ENCODE measurements at regions not wholly inside any gene's neighbourhood (a gene's known extent, or its start where the extent isn't known, plus 50 kb on each side); places are given as distances from the start of the nearest gene placed in this dataset.

DNA sequence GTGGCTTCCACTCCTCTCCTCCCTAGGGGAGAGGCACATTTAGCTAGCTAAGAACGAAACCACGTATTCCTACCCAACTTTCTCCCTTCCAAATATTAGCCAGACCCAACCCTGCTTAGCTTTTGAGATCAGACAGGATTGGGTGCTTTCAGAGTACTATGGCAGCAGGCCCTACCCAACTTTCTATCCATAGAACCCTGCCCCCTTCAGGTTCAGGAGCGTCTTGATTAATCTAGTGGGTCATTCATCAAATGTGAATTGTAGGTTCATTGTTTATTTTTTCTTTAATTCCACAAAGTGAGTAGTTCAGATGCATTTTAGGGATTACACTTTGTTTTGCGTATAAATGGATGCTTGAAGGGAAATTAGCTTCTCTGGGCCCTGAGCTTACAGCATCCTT, 188.3 kb downstream of the MIB1 start:
- TF ChIP-seq, protein P1, sequence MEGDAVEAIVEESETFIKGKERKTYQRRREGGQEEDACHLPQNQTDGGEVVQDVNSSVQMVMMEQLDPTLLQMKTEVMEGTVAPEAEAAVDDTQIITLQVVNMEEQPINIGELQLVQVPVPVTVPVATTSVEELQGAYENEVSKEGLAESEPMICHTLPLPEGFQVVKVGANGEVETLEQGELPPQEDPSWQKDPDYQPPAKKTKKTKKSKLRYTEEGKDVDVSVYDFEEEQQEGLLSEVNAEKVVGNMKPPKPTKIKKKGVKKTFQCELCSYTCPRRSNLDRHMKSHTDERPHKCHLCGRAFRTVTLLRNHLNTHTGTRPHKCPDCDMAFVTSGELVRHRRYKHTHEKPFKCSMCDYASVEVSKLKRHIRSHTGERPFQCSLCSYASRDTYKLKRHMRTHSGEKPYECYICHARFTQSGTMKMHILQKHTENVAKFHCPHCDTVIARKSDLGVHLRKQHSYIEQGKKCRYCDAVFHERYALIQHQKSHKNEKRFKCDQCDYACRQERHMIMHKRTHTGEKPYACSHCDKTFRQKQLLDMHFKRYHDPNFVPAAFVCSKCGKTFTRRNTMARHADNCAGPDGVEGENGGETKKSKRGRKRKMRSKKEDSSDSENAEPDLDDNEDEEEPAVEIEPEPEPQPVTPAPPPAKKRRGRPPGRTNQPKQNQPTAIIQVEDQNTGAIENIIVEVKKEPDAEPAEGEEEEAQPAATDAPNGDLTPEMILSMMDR (IDR thresholded peaks at IDR 0.05), result no peak
- no peak for TF ChIP-seq POLR2A (IDR thresholded peaks at IDR 0.05)
- no peaks in the 10 kb centered on the region for H3K36me3 ChIP-seq
- intact Hi-C loops (cut with DNase I), result no loop called here
- DNase-seq (no peak), ATAC-seq (no peak)
- H3K9me3 ChIP-seq, result no peaks in the 10 kb centered on the region
- H3K27me3 ChIP-seq, result no peaks in the 10 kb centered on the region
- no peak overlapping the region for H3K27ac ChIP-seq
- 52% methylated on average over 4 of the region's 4 CpGs for WGBS (ENCODE audit: insufficient coverage, low coverage, low lambda C conversion rate, missing lambda C conversion rate)
- H3K4me3 ChIP-seq, result no peak overlapping the region
- no peaks in the 10 kb centered on the region for H3K4me1 ChIP-seq

DNA sequence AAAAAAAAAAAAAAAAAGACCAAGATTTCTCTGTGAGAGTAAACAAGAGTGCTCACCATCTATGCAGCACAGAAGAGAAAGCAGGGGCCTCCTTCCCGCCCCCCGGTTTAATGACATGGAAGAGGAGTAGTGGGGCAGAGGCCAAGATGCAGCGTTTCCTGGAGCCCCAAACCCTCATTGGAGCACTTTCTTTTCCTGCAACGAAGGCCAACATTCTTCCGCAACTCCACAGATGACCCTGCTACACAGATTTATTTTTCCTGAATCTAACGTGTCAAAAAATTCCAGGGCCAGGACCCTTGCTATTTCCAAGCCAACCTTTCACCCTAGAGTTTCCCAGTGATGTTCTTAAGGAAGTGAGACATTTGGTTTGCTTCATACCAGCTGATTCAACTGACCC, 189.6 kb downstream of the MIB1 start:
- H3K4me1 ChIP-seq, result no peaks in the 10 kb centered on the region
- 82% methylated on average over 6 of the region's 6 CpGs for WGBS (ENCODE audit: insufficient coverage, low coverage, low lambda C conversion rate, missing lambda C conversion rate)
- intact Hi-C loops (cut with DNase I), result no loop called here
- no peaks in the 10 kb centered on the region for H3K36me3 ChIP-seq
- peak in 3 of 4 donors; percentile 43 to 83 (median 68) for ATAC-seq
- TF ChIP-seq POLR2A (IDR thresholded peaks at IDR 0.05), result no peak
- no peak overlapping the region for H3K27ac ChIP-seq
- H3K9me3 ChIP-seq, result no peaks in the 10 kb centered on the region
- no peak for DNase-seq
- H3K4me3 ChIP-seq, result no peak overlapping the region
- no peaks in the 10 kb centered on the region for H3K27me3 ChIP-seq

DNA sequence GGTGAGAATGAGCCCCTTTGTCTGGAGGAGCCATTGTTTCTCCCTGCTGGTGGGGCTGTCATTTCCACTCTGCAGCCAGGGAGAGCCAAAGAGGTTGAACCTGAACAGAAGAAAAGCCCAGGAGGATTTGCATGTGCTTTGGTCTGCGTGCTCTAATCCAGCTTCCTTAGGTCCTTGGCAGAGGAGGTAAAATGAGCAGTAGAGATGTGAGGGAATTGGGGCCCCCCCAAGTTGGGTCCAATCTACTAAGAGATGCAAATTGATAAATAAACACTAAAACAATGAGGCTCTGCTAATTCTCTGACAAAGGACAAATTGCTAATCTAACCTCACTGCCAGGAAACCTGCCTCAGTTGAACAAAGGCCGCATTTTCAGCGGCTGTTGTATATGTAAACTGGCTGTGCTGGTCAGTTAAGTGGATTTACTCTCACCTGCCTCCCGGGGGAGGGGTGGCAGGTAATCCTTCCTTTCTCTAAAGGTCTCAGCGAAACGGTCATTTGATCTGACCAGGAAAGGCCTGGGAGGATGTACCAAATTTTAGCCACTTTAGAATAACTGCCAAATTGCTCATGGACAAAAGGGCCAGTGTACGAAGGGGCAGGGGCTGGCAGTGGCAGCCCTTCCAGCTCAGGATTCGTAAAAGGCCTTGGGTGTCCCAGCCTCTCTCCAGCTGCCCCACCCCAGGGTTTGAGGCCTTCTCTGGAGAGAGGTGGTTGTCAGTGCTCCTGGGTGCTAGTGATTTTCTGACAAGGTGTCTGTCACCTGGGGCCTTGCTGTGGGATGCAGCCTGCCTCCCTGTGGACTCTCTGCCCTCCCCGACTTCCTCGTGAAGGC, 193.6 kb downstream of the MIB1 start:
- Histone ChIP-seq H3K9me3 (no peaks in the 10 kb centered on the region), H3K27ac (no peak overlapping the region), H3K4me1 (no peaks in the 10 kb centered on the region), H3K4me3 (no peak overlapping the region), H3K27me3 (no peaks in the 10 kb centered on the region), H3K36me3 (no peaks in the 10 kb centered on the region)
- 86% methylated on average over 2 of the region's 10 CpGs for WGBS (ENCODE audit: insufficient coverage, low coverage, low lambda C conversion rate, missing lambda C conversion rate)
- intact Hi-C loops (cut with DNase I), result no loop called here
- no peak for ATAC-seq
- no peak for DNase-seq
- no peak for TF ChIP-seq POLR2A (IDR thresholded peaks at IDR 0.05)
- TF ChIP-seq, protein P1 (IDR thresholded peaks at IDR 0.05), result no peak

DNA sequence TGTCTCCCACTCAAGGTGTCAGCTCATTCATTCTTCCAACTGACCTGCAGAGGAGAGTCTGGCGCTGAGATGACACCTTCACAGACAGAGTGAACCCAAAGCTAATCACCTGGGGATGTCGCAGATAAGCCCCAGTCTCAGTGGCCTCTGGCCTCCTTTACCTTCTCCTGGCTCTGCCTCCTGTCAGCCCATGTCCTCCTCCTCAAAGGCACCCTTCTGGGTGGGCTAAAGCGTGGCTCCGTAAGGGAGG, 194.1 kb downstream of the MIB1 start:
- 83% methylated on average over 1 of the region's 4 CpGs for WGBS (ENCODE audit: insufficient coverage, low coverage, low lambda C conversion rate, missing lambda C conversion rate)
- H3K27ac ChIP-seq, result no peak overlapping the region
- H3K27me3 ChIP-seq, result no peaks in the 10 kb centered on the region
- no peak overlapping the region for H3K4me3 ChIP-seq
- H3K9me3 ChIP-seq, result no peaks in the 10 kb centered on the region
- intact Hi-C loops (cut with DNase I), result no loop called here
- H3K36me3 ChIP-seq, result no peaks in the 10 kb centered on the region
- DNase-seq (no peak), ATAC-seq (no peak)
- no peak for TF ChIP-seq POLR2A (IDR thresholded peaks at IDR 0.05)
- TF ChIP-seq, protein P1 (IDR thresholded peaks at IDR 0.05), result no peak
- H3K4me1 ChIP-seq, result no peaks in the 10 kb centered on the region

DNA sequence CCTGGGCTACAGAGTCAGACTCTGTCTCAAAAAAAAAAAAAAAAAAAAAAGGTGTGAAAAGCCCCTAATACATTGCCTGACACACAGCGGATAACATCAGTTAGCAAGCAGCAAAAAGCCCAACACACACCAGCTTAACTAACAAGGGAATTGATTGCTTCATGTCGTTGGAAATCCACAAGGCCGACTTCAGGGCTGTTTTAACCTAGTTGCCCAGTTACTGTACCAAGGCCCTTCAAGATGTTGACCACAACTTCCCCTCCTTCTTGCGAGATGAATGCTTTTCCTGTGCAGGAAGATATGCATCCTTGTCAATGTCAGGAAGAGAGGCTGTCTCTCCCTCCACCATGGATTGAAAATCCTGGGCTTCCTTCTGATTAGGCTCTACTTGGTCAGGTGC, 202.9 kb downstream of the MIB1 start:
- Histone ChIP-seq H3K36me3 (no peaks in the 10 kb centered on the region), H3K27ac (no peak overlapping the region), H3K4me3 (no peak overlapping the region), H3K4me1 (no peaks in the 10 kb centered on the region), H3K9me3 (no peaks in the 10 kb centered on the region), H3K27me3 (no peaks in the 10 kb centered on the region)
- 47% methylated on average over 3 of the region's 4 CpGs for WGBS (ENCODE audit: insufficient coverage, low coverage, low lambda C conversion rate, missing lambda C conversion rate)
- TF ChIP-seq, protein P1 (IDR thresholded peaks at IDR 0.05), result no peak
- no peak for TF ChIP-seq POLR2A (IDR thresholded peaks at IDR 0.05)
- intact Hi-C loops (cut with DNase I), result no loop called here
- no peak for DNase-seq
- ATAC-seq, result no peak
